ENCODE measurements at regions not wholly inside any gene's neighbourhood (a gene's known extent, or its start where the extent isn't known, plus 50 kb on each side); places are given as distances from the start of the nearest gene placed in this dataset.
"Not testable (repeated sequence)": the region's sequence is repeated elsewhere in the genome, so short reads cannot be mapped to it uniquely, and the experiment has no call there.

- Histone ChIP-seq H3K27ac (no peak overlapping the region), H3K4me3 (no peak overlapping the region), H3K27me3 (no peaks in the 10 kb centered on the region), H3K9me3 (replicated peaks) (no peaks in the 10 kb centered on the region), H3K36me3 (no peaks in the 10 kb centered on the region), H3K4me1 (no peaks in the 10 kb centered on the region)
- DNase-seq = no peak
These were observed 67.1 kb downstream of the RMI2 start for GRCh38 chr16:11412175-11412904.

DNA sequence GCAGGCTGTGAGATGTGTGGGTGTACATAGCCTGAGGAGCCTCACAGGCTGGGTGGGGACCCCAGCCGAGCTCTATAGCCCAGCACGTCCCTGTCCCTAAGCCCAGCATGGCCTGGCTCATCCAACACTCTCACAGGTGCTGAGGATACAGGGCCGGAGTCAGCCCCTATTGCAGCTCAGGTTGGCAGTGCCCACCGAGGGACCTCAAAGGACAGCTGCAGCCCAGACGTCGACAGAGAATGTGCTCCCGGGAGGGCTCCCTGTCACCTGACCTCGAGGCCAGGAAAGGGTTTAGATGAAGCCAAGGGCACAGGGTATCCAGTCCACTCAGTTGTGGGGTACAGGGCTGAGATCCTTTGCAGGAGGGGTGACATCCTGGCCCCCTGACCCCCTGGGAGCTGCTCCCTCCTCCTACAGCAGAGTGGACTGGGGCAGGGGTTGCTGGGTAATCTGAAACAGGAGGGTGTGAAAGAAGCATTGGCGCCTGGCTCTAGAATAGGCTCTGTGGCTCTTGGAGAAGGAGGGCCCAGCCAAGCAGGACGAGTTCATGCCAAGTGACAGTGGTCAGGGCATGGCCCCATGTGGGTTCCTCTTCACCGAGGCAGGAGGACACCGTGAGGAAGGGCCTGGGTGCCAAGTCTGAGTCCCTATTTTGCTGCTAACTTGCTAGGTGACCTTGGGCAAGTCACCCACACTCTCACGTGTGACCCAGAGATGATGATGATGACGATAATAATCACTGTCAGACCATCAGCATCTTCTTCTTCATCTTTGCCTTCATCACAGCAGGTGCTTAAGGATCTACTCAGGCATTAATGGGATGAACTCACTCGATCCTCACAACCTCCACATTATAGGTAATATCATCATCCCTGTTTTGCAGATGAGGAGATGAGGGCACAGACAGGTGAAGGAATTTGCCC is 68.0 kb downstream of the RMI2 start:
- Histone ChIP-seq H3K4me3 (no peak overlapping the region), H3K4me1 (no peaks in the 10 kb centered on the region), H3K36me3 (no peaks in the 10 kb centered on the region), H3K27me3 (no peaks in the 10 kb centered on the region), H3K9me3 (replicated peaks) (no peaks in the 10 kb centered on the region), H3K27ac (no peak overlapping the region)
- DNase-seq = no peak

- no peak overlapping the region for H3K27ac ChIP-seq
- no peaks in the 10 kb centered on the region for H3K4me1 ChIP-seq
- no peaks in the 10 kb centered on the region for H3K36me3 ChIP-seq
- H3K27me3 ChIP-seq = no peaks in the 10 kb centered on the region
- no peak for DNase-seq
- no peak overlapping the region for H3K4me3 ChIP-seq
- H3K9me3 ChIP-seq (replicated peaks) = no peaks in the 10 kb centered on the region
These were observed 68.8 kb downstream of the RMI2 start for GRCh38 chr16:11413907-11414595.

GRCh38 chr16:11414815-11415775 is 69.8 kb downstream of the RMI2 start:
- no peaks in the 10 kb centered on the region for H3K4me1 ChIP-seq

DNA sequence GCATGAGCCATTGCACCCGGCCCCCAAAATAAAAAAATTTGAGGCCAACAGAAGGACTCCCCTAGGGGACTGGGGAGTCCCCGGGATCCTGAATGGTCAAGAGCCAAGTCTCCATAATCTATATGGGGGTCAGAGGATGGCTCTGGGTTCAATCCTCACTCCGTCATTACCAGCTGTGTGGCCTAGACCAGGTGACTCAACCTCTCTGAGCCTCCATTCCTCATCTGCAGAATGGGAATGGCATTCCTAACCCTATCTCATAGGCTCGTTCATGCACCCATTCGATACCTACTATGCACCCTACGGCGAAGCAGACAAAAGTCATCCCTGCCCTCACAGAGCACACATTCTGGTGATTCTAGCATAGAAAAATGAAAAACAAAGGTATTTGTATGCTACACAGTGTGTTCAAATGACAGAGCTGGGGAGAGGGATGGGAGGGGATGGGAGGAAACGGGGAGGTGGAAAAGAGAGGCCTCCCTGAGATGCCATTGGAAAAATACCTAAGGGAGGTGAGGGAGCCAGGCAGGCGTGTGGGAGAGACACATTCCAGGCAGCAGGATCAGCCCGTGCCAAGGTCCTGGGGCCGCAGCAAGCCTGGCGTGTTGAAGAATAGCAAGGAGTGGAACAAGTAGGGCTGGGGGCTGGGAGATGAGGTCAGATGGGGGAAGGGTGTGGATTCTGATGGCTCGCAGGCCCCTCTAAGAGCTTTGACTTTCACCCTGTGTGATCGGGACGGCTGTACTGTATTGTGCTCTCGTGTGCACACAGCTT is 71.2 kb downstream of the RMI2 start:
- no peak overlapping the region for H3K4me3 ChIP-seq
- H3K27ac ChIP-seq = no peak overlapping the region
- DNase-seq = no peak

More at GRCh38 chr16:11414815-11415775, 69.8 kb downstream of the RMI2 start:
- Histone ChIP-seq H3K4me3 (no peak overlapping the region), H3K27ac (no peak overlapping the region), H3K36me3 (no peaks in the 10 kb centered on the region), H3K27me3 (no peaks in the 10 kb centered on the region), H3K9me3 (replicated peaks) (no peaks in the 10 kb centered on the region)
- DNase-seq = no peak

GRCh38 chr16:11417487-11417886 is 72.2 kb downstream of the RMI2 start:
- Histone ChIP-seq H3K9me3 (replicated peaks) (no peaks in the 10 kb centered on the region), H3K36me3 (no peaks in the 10 kb centered on the region), H3K4me3 (no peak overlapping the region), H3K27me3 (no peaks in the 10 kb centered on the region), H3K4me1 (no peaks in the 10 kb centered on the region), H3K27ac (no peak overlapping the region)
- no peak for DNase-seq

More for the DNA sequence above, 71.2 kb downstream of the RMI2 start:
- no peaks in the 10 kb centered on the region for H3K9me3 ChIP-seq (replicated peaks)
- H3K36me3 ChIP-seq = no peaks in the 10 kb centered on the region
- no peaks in the 10 kb centered on the region for H3K4me1 ChIP-seq
- no peaks in the 10 kb centered on the region for H3K27me3 ChIP-seq

DNA sequence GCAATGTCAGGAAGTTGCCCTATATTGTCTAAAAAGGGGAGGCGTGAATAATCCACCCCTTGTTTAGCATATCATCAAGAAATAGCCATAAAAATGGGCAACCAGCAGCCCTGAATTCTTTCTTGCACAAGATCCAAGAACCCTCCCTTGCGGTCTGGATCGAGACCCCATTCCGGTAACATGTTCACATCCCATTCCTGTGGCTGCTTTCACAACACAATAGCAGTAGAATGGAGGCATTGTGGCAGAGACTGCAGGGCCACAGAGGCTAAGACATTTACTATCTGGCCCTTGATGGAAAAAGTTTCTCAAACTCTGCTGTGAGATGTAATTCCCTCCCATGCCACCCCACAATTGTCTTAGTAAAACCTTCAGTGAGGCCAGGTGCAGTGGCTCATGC is 73.2 kb downstream of the RMI2 start:
- no peak for DNase-seq
- H3K4me1 ChIP-seq = no peaks in the 10 kb centered on the region
- H3K36me3 ChIP-seq = no peaks in the 10 kb centered on the region
- H3K27ac ChIP-seq = no peak overlapping the region
- no peaks in the 10 kb centered on the region for H3K9me3 ChIP-seq (replicated peaks)
- H3K4me3 ChIP-seq = no peak overlapping the region
- H3K27me3 ChIP-seq = no peaks in the 10 kb centered on the region

DNA sequence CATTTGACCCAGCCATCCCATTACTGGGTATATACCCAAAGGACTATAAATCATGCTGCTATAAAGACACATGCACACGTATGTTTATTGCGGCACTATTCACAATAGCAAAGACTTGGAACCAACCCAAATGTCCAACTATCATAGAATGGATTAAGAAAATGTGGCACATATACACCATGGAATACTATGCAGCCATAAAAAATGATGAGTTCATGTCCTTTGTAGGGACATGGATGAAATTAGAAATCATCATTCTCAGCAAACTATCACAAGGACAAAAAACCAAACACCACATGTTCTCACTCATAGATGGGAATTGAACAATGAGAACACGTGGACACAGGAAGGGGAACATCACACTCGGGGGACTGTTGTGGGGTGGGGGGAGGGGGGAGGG is 74.8 kb downstream of the RMI2 start:
- not testable (repeated sequence) for H3K9me3 ChIP-seq (replicated peaks); H3K27me3 ChIP-seq; H3K36me3 ChIP-seq; H3K4me1 ChIP-seq; H3K27ac ChIP-seq; DNase-seq; H3K4me3 ChIP-seq

- Histone ChIP-seq H3K4me1 (no peaks in the 10 kb centered on the region), H3K36me3 (no peaks in the 10 kb centered on the region), H3K27ac (no peak overlapping the region), H3K9me3 (replicated peaks) (no peaks in the 10 kb centered on the region), H3K4me3 (no peak overlapping the region), H3K27me3 (no peaks in the 10 kb centered on the region)
- DNase-seq = no peak
These were observed 75.6 kb downstream of the RMI2 start for GRCh38 chr16:11420895-11421294.

GRCh38 chr16:11422381-11423314 is 77.4 kb downstream of the RMI2 start:
- no peak overlapping the region for H3K4me3 ChIP-seq
- H3K27me3 ChIP-seq = no peaks in the 10 kb centered on the region
- H3K27ac ChIP-seq = no peak overlapping the region

DNA sequence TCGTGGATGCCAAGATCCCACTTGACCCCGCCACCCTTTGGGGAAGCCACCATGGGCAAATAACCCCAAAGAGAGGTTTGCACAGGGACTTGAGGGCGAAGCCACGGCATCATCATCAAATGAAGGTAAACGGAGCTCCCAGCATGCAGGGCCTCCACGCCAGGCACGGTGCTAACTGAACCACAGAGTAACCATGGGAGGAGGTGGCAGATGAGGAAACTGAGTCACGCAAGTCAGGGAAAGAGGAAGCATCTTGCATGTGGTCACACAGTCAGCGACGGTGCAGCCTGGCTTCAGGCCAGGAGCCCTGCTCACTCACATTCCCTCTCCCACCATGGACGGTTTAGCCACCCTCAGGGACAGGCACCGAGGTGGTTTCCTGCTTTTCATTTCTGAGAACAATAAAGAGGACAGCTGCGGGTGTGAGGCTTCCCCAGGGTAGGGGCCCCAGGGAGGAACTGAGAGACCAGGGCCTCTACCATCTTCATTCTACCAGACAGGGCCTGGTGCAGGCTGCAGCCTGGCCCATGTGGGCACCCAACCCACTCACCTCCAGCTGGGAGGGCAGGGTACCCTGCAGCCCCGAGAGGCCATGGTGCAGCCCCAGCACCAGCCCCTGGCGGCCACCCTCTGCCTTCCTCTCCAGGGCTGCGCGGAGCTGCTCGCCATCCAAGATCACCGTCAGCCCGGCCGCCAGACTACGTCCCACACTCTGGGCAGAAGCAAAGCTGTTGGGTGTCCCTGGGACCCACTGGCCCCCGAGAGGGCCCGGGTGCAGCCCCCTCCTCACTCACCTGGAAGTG is 78.3 kb downstream of the RMI2 start:
- peak; percentile 24 to 47 for DNase-seq
- H3K4me1 ChIP-seq = no peaks in the 10 kb centered on the region
- no peaks in the 10 kb centered on the region for H3K27me3 ChIP-seq
- no peak overlapping the region for H3K4me3 ChIP-seq
- no peaks in the 10 kb centered on the region for H3K9me3 ChIP-seq (replicated peaks)
- no peak overlapping the region for H3K27ac ChIP-seq
- no peaks in the 10 kb centered on the region for H3K36me3 ChIP-seq

More at GRCh38 chr16:11422381-11423314, 77.4 kb downstream of the RMI2 start:
- Histone ChIP-seq H3K36me3 (no peaks in the 10 kb centered on the region), H3K9me3 (replicated peaks) (no peaks in the 10 kb centered on the region), H3K4me1 (no peaks in the 10 kb centered on the region)
- DNase-seq = no peak

DNA sequence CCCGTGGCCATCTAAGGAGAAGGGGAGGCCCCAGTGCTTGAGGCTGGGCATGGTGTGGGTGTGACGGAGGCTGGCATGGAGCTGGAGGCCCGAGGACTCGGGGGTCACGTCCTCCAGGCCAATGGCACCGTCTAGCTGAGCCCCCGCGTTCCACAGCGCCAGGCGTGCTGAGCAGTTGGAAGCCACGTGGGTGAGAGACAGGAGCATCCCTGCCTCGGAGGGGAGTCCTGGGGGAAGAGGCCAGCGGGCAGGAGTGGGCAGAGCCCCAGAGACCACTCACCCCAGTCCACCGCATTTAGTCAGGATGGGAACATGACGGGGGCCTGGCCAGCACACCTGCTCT is 78.8 kb downstream of the RMI2 start:
- no peaks in the 10 kb centered on the region for H3K36me3 ChIP-seq
- no peaks in the 10 kb centered on the region for H3K27me3 ChIP-seq
- no peaks in the 10 kb centered on the region for H3K9me3 ChIP-seq (replicated peaks)
- DNase-seq = no peak
- no peak overlapping the region for H3K27ac ChIP-seq
- no peaks in the 10 kb centered on the region for H3K4me1 ChIP-seq
- H3K4me3 ChIP-seq = no peak overlapping the region

Measured in SJCRH30 (cell line).